HL-60 (cell line): ENCODE measurements at regions not wholly inside any gene's neighbourhood (a gene's known extent, or its start where the extent isn't known, plus 50 kb on each side); places are given as distances from the start of the nearest gene placed in this dataset.

Experiments used
- DNase-seq, 2 experiments: peaks; one replicate each; pipeline ENCODE4 v3.0.0-alpha.2; 2010 to 2020; ENCODE audit warnings: low read depth in 1 of 2, low spot score in 1 of 2
- H3K27ac ChIP-seq: fragments of 250-450 bp; sonication (Bioruptor Pico); replicated peaks from 2 replicates; pipeline ENCODE4 v1.5.1; 2020; ENCODE audit warnings: mild to moderate bottlenecking, moderate library complexity
- H3K27me3 ChIP-seq: fragments of 250-450 bp; sonication (Bioruptor Pico); 2 replicates; pipeline ENCODE4 v1.5.1; 2021; ENCODE audit warnings: mild to moderate bottlenecking, moderate library complexity; ENCODE audit not compliant: insufficient read depth, poor library complexity, severe bottlenecking
- H3K4me3 ChIP-seq: replicated peaks from 2 replicates; pipeline ENCODE4 v1.5.1; 2011; ENCODE audit warnings: mild to moderate bottlenecking, control low read depth, low read length; ENCODE audit not compliant: insufficient read depth
- GABPA ChIP-seq: IDR thresholded peaks from 2 replicates; pipeline ENCODE4 v1.6.1; 2012; ENCODE audit warnings: low read depth
- POLR2AphosphoS5 ChIP-seq: IDR thresholded peaks from 2 replicates; pipeline ENCODE4 v1.6.1; 2012; ENCODE audit warnings: low read depth
- SPI1 ChIP-seq: IDR thresholded peaks from 2 replicates; pipeline ENCODE4 v1.6.1; 2012; ENCODE audit warnings: low read depth, mild to moderate bottlenecking, borderline replicate concordance
- TF ChIP-seq, protein P1 (sequence below): IDR thresholded peaks from 2 replicates; pipeline ENCODE4 v1.6.1; 2012; ENCODE audit warnings: low read depth; ENCODE audit not compliant: insufficient replicate concordance
- TF ChIP-seq, protein P2 (sequence below): IDR thresholded peaks from one replicate; pipeline ENCODE4 v1.5.1; 2011; ENCODE audit warnings: low read length, control low read depth, inconsistent platforms; ENCODE audit not compliant: insufficient read depth

DNA sequence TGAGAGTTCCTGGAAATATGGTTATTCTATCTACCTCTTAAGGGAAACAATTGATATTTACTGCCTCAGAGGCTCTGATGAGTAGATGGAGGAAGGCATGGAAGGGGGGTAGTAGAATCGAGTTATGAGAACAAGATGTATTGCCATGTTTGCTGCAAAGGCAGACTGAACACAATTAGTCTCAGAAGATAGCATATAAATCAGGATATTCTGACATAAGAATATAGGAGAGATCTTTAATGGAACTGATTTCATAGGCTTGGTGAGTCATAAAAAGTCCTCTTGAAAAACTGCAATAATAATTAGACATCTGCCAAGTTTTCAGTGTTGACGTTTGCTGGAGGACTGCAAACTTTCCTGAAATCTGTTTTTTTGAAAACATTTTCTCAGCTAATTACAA lies 636.1 kb downstream of the TMTC2 start:
- H3K27me3 ChIP-seq: no peaks in the 10 kb centered on the region
- no peak overlapping the region for H3K4me3 ChIP-seq
- no peak for DNase-seq
- no peak for TF ChIP-seq SPI1
- TF ChIP-seq POLR2AphosphoS5: no peak
- no peak for TF ChIP-seq GABPA
- TF ChIP-seq, protein P1, sequence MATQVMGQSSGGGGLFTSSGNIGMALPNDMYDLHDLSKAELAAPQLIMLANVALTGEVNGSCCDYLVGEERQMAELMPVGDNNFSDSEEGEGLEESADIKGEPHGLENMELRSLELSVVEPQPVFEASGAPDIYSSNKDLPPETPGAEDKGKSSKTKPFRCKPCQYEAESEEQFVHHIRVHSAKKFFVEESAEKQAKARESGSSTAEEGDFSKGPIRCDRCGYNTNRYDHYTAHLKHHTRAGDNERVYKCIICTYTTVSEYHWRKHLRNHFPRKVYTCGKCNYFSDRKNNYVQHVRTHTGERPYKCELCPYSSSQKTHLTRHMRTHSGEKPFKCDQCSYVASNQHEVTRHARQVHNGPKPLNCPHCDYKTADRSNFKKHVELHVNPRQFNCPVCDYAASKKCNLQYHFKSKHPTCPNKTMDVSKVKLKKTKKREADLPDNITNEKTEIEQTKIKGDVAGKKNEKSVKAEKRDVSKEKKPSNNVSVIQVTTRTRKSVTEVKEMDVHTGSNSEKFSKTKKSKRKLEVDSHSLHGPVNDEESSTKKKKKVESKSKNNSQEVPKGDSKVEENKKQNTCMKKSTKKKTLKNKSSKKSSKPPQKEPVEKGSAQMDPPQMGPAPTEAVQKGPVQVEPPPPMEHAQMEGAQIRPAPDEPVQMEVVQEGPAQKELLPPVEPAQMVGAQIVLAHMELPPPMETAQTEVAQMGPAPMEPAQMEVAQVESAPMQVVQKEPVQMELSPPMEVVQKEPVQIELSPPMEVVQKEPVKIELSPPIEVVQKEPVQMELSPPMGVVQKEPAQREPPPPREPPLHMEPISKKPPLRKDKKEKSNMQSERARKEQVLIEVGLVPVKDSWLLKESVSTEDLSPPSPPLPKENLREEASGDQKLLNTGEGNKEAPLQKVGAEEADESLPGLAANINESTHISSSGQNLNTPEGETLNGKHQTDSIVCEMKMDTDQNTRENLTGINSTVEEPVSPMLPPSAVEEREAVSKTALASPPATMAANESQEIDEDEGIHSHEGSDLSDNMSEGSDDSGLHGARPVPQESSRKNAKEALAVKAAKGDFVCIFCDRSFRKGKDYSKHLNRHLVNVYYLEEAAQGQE: no peak
- TF ChIP-seq, protein P2, sequence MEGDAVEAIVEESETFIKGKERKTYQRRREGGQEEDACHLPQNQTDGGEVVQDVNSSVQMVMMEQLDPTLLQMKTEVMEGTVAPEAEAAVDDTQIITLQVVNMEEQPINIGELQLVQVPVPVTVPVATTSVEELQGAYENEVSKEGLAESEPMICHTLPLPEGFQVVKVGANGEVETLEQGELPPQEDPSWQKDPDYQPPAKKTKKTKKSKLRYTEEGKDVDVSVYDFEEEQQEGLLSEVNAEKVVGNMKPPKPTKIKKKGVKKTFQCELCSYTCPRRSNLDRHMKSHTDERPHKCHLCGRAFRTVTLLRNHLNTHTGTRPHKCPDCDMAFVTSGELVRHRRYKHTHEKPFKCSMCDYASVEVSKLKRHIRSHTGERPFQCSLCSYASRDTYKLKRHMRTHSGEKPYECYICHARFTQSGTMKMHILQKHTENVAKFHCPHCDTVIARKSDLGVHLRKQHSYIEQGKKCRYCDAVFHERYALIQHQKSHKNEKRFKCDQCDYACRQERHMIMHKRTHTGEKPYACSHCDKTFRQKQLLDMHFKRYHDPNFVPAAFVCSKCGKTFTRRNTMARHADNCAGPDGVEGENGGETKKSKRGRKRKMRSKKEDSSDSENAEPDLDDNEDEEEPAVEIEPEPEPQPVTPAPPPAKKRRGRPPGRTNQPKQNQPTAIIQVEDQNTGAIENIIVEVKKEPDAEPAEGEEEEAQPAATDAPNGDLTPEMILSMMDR: no peak
- no peak overlapping the region for H3K27ac ChIP-seq

DNA sequence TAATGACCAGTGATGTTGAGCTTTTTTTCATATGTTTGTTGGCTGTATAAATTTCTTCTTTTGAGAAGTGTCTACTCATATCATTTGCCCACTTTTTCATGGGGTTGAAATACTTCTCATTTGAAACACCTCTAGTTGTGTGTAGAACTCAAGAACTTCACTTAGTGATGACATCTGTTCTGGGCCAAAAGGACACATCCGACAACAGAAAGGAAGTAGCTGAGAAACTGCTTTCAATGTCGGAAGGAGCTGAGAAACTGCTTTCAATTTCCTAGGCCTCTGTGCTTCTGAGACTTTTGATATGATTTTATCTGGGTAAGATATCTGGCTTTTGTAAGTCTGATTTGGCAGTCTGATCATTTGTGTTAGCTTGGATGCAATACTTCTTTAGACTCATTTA lies 635.3 kb downstream of the TMTC2 start:
- H3K4me3 ChIP-seq: no peak overlapping the region
- DNase-seq: no peak

DNA sequence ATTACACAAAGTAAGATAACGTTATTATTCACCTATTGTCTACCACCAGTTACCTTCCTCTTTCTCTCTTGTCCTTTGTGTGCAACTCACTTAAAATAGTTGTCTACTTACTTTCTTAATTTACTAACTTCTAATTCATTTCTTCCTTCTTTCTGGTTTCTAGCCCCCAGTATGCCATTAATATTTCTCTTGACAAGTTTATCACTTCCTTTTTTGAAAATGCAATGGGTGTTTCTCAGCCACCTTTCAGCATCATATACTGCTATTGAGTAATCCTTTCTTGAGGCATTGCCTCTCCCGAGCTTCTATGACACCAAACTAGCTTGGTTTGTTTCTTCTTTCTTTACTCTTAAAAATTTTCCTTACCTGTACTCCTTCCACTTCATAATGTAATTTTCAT lies 633.6 kb downstream of the TMTC2 start:
- H3K27me3 ChIP-seq: no peaks in the 10 kb centered on the region
- no peak overlapping the region for H3K4me3 ChIP-seq
- no peak overlapping the region for H3K27ac ChIP-seq
- TF ChIP-seq SPI1 (peak; percentile 68), POLR2AphosphoS5 (no peak)
- TF ChIP-seq, protein P2: no peak
- DNase-seq: peak in 1 of 2 experiments; percentile 12

More for the DNA sequence above, 635.3 kb downstream of the TMTC2 start:
- H3K27me3 ChIP-seq: no peaks in the 10 kb centered on the region
- H3K27ac ChIP-seq: no peak overlapping the region
- no peak for TF ChIP-seq POLR2AphosphoS5
- TF ChIP-seq, protein P1: no peak
- no peak for TF ChIP-seq SPI1
- TF ChIP-seq, protein P2: no peak
- TF ChIP-seq GABPA: no peak

DNA sequence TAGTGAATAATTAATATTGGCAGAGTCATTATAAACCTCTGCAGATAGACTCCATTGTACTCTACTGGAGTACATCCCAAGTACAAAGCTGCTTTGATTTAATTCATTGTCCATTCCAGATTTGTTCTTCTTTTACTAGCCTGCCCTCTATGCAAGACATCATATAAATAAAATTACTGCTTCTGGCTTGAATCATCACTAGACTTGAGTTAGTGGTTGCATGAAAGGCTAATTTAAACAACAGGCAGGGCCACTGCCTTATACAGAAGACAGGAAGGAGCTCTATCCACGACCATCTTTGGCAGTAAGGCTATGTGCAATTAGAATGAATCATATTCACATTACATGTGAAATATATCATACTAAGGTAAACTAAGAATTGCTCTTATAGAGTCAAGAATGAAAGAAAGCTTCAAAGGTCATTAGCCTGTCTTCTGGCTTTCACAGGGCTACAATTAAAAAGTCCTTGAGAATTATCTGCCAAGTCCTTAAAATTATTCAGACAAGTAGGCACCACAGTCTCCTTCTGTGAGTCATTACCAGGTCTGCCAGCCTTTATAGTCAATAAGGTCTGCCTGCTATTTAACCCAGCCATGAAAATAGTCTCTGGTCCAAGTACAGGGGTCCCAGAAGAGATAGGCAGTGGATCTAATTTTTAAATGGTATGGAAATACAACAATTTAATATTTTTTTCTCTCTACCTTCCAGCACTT lies 631.8 kb downstream of the TMTC2 start:
- DNase-seq: no peak
- TF ChIP-seq, protein P2: no peak
- TF ChIP-seq, protein P1: no peak
- TF ChIP-seq SPI1 (no peak), GABPA (no peak), POLR2AphosphoS5 (no peak)
- Histone ChIP-seq H3K27ac (no peak overlapping the region), H3K4me3 (no peak overlapping the region), H3K27me3 (no peaks in the 10 kb centered on the region)
